ENCODE measurements at regions not wholly inside any gene's neighbourhood (a gene's known extent, or its start where the extent isn't known, plus 50 kb on each side); places are given as distances from the start of the nearest gene placed in this dataset.

- ChIA-PET POLR2A (ENCODE audit: partially characterized antibody) (no interaction called here), CTCF (ENCODE audit: partially characterized antibody) (no interaction called here)
- FAIRE-seq (no peak), DNase-seq (ENCODE audit: low read depth in 1 of 2, low spot score in 2 of 2) (no peak)
- Histone ChIP-seq H3K27ac (ENCODE audit: low read depth, low read length) (no peak overlapping the region), H3K79me1 (ENCODE audit: low read depth, low read length) (no peaks in the 10 kb centered on the region), H4K8ac (ENCODE audit: extremely low read depth, insufficient read depth, low read length) (no peak overlapping the region), H2BK5ac (ENCODE audit: low read depth, low read length) (no peak overlapping the region), H3K4me1 (replicated peaks in 1 of 4; ENCODE audit: control insufficient read depth in 3 of 4, insufficient read depth in 4 of 4, low read length in 3 of 4) (no peaks in the 10 kb centered on the region; a peak in 1 of 7 replicates), H2AK5ac (ENCODE audit: low read depth, low read length) (no peak overlapping the region), H3K18ac (ENCODE audit: extremely low read depth, low read length) (no peak overlapping the region), H2BK12ac (ENCODE audit: low read depth, low read length) (no peak overlapping the region), H4K20me1 (replicated peaks in 1 of 2; ENCODE audit: control insufficient read depth in 1 of 2, insufficient read depth in 2 of 2, low read length in 2 of 2) (no peaks in the 10 kb centered on the region), H2BK120ac (replicated peaks; ENCODE audit: low read depth, low read length) (no peak overlapping the region), H3K79me2 (ENCODE audit: control insufficient read depth in 1 of 2, insufficient read depth in 2 of 2, low read length in 2 of 2) (no peaks in the 10 kb centered on the region), H3K4me2 (ENCODE audit: insufficient read depth in 1 of 2, low read depth in 2 of 2, low read length in 2 of 2) (no peak overlapping the region), H3K4ac (replicated peaks; ENCODE audit: insufficient read length, low read depth, low read length) (no peak overlapping the region), H3K9me3 (ENCODE audit: insufficient read depth in 2 of 2, low read depth in 1 of 2, low read length in 1 of 2) (peaks cover 27 to 30% of the 10 kb centered on the region in 2 experiments), H3K23me2 (ENCODE audit: low read depth, low read length) (no peaks in the 10 kb centered on the region), H3K9ac (replicated peaks in 1 of 4; ENCODE audit: extremely low read depth in 1 of 4, low read depth in 3 of 4, low read length in 3 of 4) (no peak overlapping the region), H2BK15ac (ENCODE audit: low read length) (no peak overlapping the region), H3K27me3 (replicated peaks in 1 of 4; ENCODE audit: control insufficient read depth in 3 of 4, extremely low read depth in 1 of 4, insufficient read depth in 3 of 4, low read length in 3 of 4) (no peaks in the 10 kb centered on the region), H3K14ac (ENCODE audit: insufficient read length) (no peak overlapping the region), H3K56ac (replicated peaks; ENCODE audit: insufficient read length, low read depth, low read length) (no peak overlapping the region), H2AFZ (ENCODE audit: low read length) (no peak overlapping the region), H4K91ac (replicated peaks; ENCODE audit: insufficient read length, low read length) (no peak overlapping the region), H3K23ac (ENCODE audit: insufficient read length) (no peak overlapping the region), H4K5ac (ENCODE audit: insufficient read length, low read depth, low read length) (no peak overlapping the region), H3K36me3 (ENCODE audit: control insufficient read depth in 2 of 4, insufficient read depth in 4 of 4, low read length in 3 of 4) (peaks cover 0 to 9% (median 0%) of the 10 kb centered on the region in 4 experiments; a peak in 3 of 8 replicates), H3K4me3 (ENCODE audit: extremely low read depth in 1 of 4, insufficient read depth in 2 of 4, low read depth in 3 of 4, low read length in 4 of 4) (no peak overlapping the region), H2BK20ac (ENCODE audit: low read length) (no peak overlapping the region)
- WGBS, 2 experiments (ENCODE audit: extremely low coverage in 1 of 2, insufficient coverage in 1 of 2, insufficient read length in 1 of 2, insufficient replicate concordance in 2 of 2, low coverage in 1 of 2, low lambda C conversion rate in 2 of 2, missing lambda C conversion rate in 1 of 2) = 71% methylated on average over 3 of the region's 3 CpGs; no CpG with 5 or more reads in 1 of the 2 experiments
- TF ChIP-seq USF2 (IDR thresholded peaks at IDR 0.05; ENCODE audit: low read length) (no peak), RNF2 (IDR thresholded peaks at IDR 0.05; ENCODE audit: borderline replicate concordance, low read depth, low read length, missing control alignments, poor library complexity, severe bottlenecking) (no peak), MAX (IDR thresholded peaks at IDR 0.05) (no peak)
Observed at GRCh38 chr5:124199893-124200292, 546.5 kb downstream of the ZNF608 start.

Measured in H1 (cell line).